ENCODE measurements at regions not wholly inside any gene's neighbourhood (a gene's known extent, or its start where the extent isn't known, plus 50 kb on each side); places are given as distances from the start of the nearest gene placed in this dataset.

DNA sequence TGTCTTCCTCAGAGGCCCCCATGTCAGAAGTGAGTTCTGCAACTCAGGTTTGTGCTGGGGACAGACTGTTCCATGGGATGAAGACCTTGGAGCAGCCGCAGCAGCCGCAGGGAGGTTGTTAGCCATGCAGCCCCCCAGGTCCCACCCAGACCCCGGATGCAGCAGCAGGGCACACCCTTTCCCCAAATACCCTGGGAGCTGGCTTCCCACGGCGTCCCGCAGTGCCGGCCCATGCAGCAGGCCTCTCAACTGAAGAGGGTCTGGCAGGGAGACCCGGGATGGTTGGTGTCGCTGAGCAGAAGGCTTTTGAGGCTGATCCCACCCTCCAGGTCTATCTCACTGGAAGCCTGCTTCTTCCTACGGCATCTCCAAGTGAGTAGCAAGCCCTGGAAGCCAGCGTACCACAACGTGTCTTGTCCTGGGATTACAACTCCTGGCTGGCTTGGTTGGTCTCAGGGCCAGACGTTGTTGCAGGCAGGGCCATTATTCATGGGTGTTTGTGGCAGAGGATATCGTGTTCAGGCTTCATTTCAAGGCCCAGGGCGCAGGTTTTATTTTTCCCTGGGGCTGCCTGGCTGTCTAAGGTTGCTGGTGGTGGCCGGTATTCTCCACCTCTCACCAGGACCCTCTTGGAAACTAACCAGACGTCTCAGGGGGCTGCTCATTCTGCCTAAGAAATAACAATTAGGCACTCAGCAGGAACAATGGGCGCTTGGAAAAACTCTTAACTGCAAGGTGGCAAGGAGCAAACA, 223.2 kb downstream of the C16orf95 start:
- Histone ChIP-seq H3K9me3 (ENCODE audit: low read depth) (no peaks in the 10 kb centered on the region), H3K4me2 (ENCODE audit: unreplicated experiment) (no peak overlapping the region), H3K27ac (no peak overlapping the region), H3K9me2 (ENCODE audit: insufficient read depth) (no peaks in the 10 kb centered on the region), H3K9ac (no peak overlapping the region), H3F3A (ENCODE audit: insufficient read depth) (no peaks in the 10 kb centered on the region), H3K36me3 (ENCODE audit: low read depth) (no peaks in the 10 kb centered on the region), H3K4me1 (ENCODE audit: insufficient read depth) (no peaks in the 10 kb centered on the region), H3K79me2 (ENCODE audit: insufficient read depth) (no peaks in the 10 kb centered on the region), H4K20me1 (ENCODE audit: insufficient read depth) (no peaks in the 10 kb centered on the region), H3K4me3 (no peak overlapping the region), H2AFZ (no peak overlapping the region), H3K27me3 (replicated peaks; ENCODE audit: insufficient read depth) (peaks cover 75% of the 10 kb centered on the region)
- 45 to 48% methylated on average over 16 to 18 of the region's 18 CpGs for WGBS, 2 experiments (ENCODE audit: low coverage in 1 of 2, low lambda C conversion rate in 2 of 2, missing lambda C conversion rate in 2 of 2)
- in situ Hi-C loops (cut with MboI): no loop called here
- TF ChIP-seq EZH2 (IDR thresholded peaks at IDR 0.05; ENCODE audit: insufficient read depth, poor library complexity, severe bottlenecking): no peak
- TF ChIP-seq EZH2phosphoT487 (IDR thresholded peaks at IDR 0.05; ENCODE audit: insufficient read depth, low read depth): no peak
- no peak for DNase-seq

DNA sequence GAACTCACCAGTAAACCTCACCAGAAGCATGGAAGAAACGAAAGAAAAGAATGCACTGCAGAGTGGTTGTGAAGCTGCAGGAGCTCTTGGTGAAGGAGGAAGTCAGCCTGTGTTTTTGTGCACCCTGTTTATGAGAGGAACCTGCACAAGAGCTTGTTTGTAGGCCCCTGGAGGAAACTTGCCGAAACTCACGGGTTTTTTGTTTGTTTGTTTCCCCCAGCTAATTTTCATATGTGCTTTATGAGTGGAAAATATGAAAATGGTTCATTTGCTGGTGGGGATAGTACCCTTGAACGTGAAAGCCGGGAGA, 222.7 kb downstream of the C16orf95 start:
- H3K9me3 ChIP-seq (ENCODE audit: low read depth): no peaks in the 10 kb centered on the region
- H3K4me2 ChIP-seq (ENCODE audit: unreplicated experiment): no peak overlapping the region
- H3F3A ChIP-seq (ENCODE audit: insufficient read depth): no peaks in the 10 kb centered on the region
- peaks cover 78% of the 10 kb centered on the region for H3K27me3 ChIP-seq (replicated peaks; ENCODE audit: insufficient read depth)
- H3K36me3 ChIP-seq (ENCODE audit: low read depth): no peaks in the 10 kb centered on the region
- no peaks in the 10 kb centered on the region for H3K79me2 ChIP-seq (ENCODE audit: insufficient read depth)
- H3K4me3 ChIP-seq: no peak overlapping the region
- H3K9ac ChIP-seq: no peak overlapping the region
- in situ Hi-C loops (cut with MboI): no loop called here
- no peaks in the 10 kb centered on the region for H3K9me2 ChIP-seq (ENCODE audit: insufficient read depth)
- WGBS, 2 experiments (ENCODE audit: low coverage in 1 of 2, low lambda C conversion rate in 2 of 2, missing lambda C conversion rate in 2 of 2): 38 to 39% methylated on average over 5 of the region's 5 CpGs
- TF ChIP-seq EZH2 (IDR thresholded peaks at IDR 0.05; ENCODE audit: insufficient read depth, poor library complexity, severe bottlenecking) (no peak), EZH2phosphoT487 (IDR thresholded peaks at IDR 0.05; ENCODE audit: insufficient read depth, low read depth) (no peak)
- no peak overlapping the region for H2AFZ ChIP-seq
- H3K4me1 ChIP-seq (ENCODE audit: insufficient read depth): no peaks in the 10 kb centered on the region
- H3K27ac ChIP-seq: no peak overlapping the region
- no peak for DNase-seq
- H4K20me1 ChIP-seq (ENCODE audit: insufficient read depth): no peaks in the 10 kb centered on the region

- no peaks in the 10 kb centered on the region for H3K36me3 ChIP-seq (ENCODE audit: low read depth)
- peaks cover 78% of the 10 kb centered on the region for H3K27me3 ChIP-seq (replicated peaks; ENCODE audit: insufficient read depth)
- H3K9me3 ChIP-seq (ENCODE audit: low read depth): no peaks in the 10 kb centered on the region
- no peaks in the 10 kb centered on the region for H3K4me1 ChIP-seq (ENCODE audit: insufficient read depth)
- DNase-seq: no peak
- H3K27ac ChIP-seq: no peak overlapping the region
- no peak overlapping the region for H3K4me3 ChIP-seq
- no peak overlapping the region for H3K4me2 ChIP-seq (ENCODE audit: unreplicated experiment)
- in situ Hi-C loops (cut with MboI): no loop called here
- no peaks in the 10 kb centered on the region for H3K9me2 ChIP-seq (ENCODE audit: insufficient read depth)
- no peaks in the 10 kb centered on the region for H3K79me2 ChIP-seq (ENCODE audit: insufficient read depth)
- no peak overlapping the region for H3K9ac ChIP-seq
- no peaks in the 10 kb centered on the region for H4K20me1 ChIP-seq (ENCODE audit: insufficient read depth)
- H3F3A ChIP-seq (ENCODE audit: insufficient read depth): no peaks in the 10 kb centered on the region
- no peak for TF ChIP-seq EZH2phosphoT487 (IDR thresholded peaks at IDR 0.05; ENCODE audit: insufficient read depth, low read depth)
- no peak for TF ChIP-seq EZH2 (IDR thresholded peaks at IDR 0.05; ENCODE audit: insufficient read depth, poor library complexity, severe bottlenecking)
- 54 to 61% methylated on average over 5 of the region's 5 CpGs for WGBS, 2 experiments (ENCODE audit: low coverage in 1 of 2, low lambda C conversion rate in 2 of 2, missing lambda C conversion rate in 2 of 2)
- H2AFZ ChIP-seq: no peak overlapping the region
Observed at GRCh38 chr16:87095271-87095670, 221.9 kb downstream of the C16orf95 start.

- Histone ChIP-seq H3K4me2 (ENCODE audit: unreplicated experiment) (no peak overlapping the region), H3K4me1 (ENCODE audit: insufficient read depth) (no peaks in the 10 kb centered on the region), H3F3A (ENCODE audit: insufficient read depth) (no peaks in the 10 kb centered on the region), H3K27me3 (replicated peaks; ENCODE audit: insufficient read depth) (peaks cover 74% of the 10 kb centered on the region), H3K9me2 (ENCODE audit: insufficient read depth) (no peaks in the 10 kb centered on the region), H2AFZ (no peak overlapping the region), H3K27ac (no peak overlapping the region), H4K20me1 (ENCODE audit: insufficient read depth) (no peaks in the 10 kb centered on the region), H3K79me2 (ENCODE audit: insufficient read depth) (no peaks in the 10 kb centered on the region), H3K9me3 (ENCODE audit: low read depth) (no peaks in the 10 kb centered on the region), H3K36me3 (ENCODE audit: low read depth) (no peaks in the 10 kb centered on the region), H3K4me3 (no peak overlapping the region), H3K9ac (no peak overlapping the region)
- no peak for TF ChIP-seq EZH2phosphoT487 (IDR thresholded peaks at IDR 0.05; ENCODE audit: insufficient read depth, low read depth)
- no peak for TF ChIP-seq EZH2 (IDR thresholded peaks at IDR 0.05; ENCODE audit: insufficient read depth, poor library complexity, severe bottlenecking)
- DNase-seq: no peak
- 46 to 54% methylated on average over 11 of the region's 11 CpGs for WGBS, 2 experiments (ENCODE audit: low coverage in 1 of 2, low lambda C conversion rate in 2 of 2, missing lambda C conversion rate in 2 of 2)
- in situ Hi-C loops (cut with MboI): no loop called here
Observed at GRCh38 chr16:87096746-87097333, 220.4 kb downstream of the C16orf95 start.

Data from GM23248 (cell line).